ENCODE measurements at regions not wholly inside any gene's neighbourhood (a gene's known extent, or its start where the extent isn't known, plus 50 kb on each side); places are given as distances from the start of the nearest gene placed in this dataset.

GRCh38 chr5:179497636-179498340 lies 52.6 kb upstream of the RUFY1 start:
- no peak for DNase-seq (ENCODE audit: low read depth)

DNA sequence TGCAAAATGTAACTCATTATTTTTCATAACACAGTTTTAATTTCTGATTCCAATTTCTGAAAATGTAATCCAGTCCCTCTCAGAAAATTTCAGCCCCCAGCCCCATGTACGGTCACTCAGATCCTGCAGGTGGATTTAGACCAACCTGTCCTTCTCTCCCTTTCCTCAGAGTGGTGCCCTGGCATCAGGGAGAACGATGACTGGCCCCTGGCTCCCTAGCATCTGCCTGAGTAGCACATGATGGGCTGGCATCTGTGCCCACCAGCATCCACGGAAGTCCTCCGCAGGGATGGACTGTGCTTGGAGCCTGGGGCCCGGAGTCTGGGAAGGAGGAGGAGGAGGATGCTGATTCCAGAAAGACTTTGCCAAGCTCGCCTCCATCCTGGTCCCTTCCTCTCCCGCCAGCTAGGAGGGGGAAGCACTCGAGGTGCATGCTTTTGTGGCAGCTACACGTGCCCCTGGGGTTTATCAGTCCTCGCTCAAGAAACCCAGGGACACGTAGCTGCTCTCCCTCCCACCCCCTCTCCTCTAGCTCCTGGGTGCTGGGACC lies 54.4 kb upstream of the RUFY1 start:
- no peak for DNase-seq (ENCODE audit: low read depth)

- DNase-seq (ENCODE audit: low read depth) = no peak
Measured at GRCh38 chr5:179494774-179495526, 55.4 kb upstream of the RUFY1 start.

DNA sequence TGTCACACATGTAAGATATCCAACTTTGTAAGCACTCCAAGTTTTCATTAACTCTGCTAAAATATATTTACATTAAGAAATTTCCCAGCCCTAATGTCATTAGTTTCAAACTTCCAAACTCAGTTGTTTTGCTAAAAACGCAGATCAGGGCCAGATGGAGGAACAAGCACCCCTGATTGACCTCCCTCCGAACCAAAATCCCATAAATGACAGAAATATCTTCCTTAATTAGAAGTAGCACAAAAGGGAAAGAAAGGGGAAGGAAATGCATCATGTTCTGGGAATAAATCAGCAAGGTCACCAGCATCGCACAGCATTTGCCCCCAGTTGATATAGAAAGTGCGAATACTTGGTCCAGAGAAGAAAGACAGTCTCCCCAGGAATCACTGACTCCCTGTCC lies 61.4 kb upstream of the RUFY1 start:
- DNase-seq (ENCODE audit: low read depth) = no peak

GRCh38 chr5:179488491-179488890 lies 61.9 kb upstream of the RUFY1 start:
- no peak for DNase-seq (ENCODE audit: low read depth)

- no peak for DNase-seq (ENCODE audit: low read depth)
Measured at GRCh38 chr5:179487145-179487544, 63.2 kb upstream of the RUFY1 start.

DNA sequence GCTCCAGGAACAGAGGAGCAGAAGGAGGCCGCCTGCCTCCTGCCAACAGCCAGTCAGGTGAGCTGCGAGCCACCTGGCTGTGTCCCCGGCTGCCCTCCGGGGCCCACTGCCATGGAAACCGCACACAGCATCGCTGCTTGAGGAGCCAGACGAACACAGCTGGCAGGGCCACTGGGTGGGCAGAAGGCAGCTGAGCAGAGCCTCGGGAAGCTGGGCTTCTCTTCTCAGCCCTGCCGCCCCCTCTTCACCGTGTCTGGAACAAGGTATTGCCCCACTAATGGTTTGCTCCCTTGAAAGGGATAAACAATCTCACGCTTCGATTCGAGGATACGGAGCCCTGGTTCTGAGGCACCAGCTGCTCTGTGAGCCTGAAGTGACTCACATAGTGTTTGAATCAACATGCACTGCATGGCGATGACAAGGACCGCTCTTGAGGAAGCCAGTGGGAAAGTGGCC lies 63.7 kb upstream of the RUFY1 start:
- DNase-seq (ENCODE audit: low read depth) = no peak

GRCh38 chr5:179485845-179486575 lies 64.3 kb upstream of the RUFY1 start:
- DNase-seq (ENCODE audit: low read depth) = no peak

- no peak for DNase-seq (ENCODE audit: low read depth)
Measured at GRCh38 chr5:179484761-179485160, 65.6 kb upstream of the RUFY1 start.

DNA sequence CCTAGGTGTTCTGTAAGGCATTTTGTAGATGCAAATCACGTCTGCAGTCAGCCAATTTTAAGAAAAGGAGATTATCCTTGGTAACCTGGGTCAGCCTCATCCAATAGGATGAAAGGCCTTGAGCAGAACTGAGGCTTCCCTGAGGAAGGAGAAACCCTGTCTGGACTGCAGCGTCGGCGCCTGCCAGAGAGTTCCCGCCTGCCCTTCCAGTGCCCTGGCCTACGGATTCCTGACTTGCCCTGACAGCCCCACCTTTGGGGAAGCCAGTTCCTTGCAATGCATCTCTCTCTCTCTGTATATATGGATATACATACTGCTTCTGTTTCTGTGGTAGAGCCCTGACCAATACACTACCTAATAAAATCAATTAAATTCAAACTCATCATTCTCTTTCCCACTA lies 66.2 kb upstream of the RUFY1 start:
- no peak for DNase-seq (ENCODE audit: low read depth)

DNA sequence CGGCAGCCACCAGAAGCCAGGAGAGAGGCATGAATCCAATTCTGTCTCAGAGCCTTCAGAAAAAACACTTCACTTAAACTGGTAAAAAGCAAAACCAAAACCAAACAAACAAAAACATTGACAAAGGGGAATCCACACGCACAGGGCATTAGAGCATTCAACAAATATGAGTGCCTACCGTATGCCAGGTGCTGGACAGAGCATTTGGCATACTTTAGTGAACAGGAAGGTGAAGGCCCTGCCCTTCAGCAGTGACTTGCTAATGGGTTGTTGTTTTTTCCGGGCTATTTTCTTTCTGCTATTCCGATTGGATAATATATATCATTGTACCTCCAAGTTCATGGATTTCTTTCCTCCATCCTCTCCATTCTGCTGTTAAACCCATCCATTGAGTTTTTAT lies 71.7 kb upstream of the RUFY1 start:
- DNase-seq (ENCODE audit: low read depth) = no peak

DNA sequence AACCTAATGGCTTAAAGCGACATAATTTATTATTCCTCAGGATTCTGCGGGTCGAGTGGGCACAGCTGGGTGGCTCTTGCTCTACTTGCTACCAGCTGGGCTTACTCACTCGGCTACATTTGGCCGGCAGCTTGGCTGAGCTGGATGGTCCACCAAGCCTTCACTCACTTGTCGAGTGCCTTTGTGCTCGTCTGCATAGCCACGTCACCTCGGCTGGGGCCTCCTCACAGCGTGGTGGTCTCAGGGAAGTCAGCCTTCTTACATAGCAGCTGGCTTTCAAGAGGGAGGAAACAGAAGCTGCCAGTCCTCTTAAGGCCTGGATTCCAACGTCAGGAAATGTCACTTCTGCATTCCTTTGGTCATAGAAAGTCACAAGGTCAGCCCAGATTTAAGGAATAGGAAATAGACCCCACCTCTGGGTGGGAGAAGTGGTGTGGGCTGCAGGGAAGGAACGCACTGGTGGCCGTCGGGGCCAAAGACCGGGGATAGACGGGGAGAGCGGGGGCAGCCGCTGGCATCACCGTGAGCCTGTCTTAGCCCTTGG lies 75.1 kb upstream of the RUFY1 start:
- no peak for DNase-seq (ENCODE audit: low read depth)

DNA sequence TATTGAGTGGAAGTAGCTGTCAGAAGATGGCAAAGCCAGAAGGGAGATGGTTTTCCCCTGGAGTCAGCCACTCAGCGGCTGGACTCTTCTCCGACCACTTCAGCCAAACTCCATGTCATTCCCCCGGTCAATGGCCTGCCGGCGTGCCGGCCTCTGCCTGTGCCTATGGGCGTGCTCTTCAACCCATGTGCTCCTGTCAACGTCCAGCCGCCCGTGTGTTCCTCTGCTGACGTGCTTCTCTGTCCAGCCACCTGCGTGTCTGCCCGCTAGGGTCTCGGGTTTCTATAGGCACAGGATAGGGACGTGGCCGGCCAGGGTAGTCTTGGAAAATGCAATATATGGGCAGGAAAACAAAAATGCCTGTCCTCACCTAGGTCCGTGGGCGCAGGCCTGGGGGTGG lies 77.7 kb upstream of the RUFY1 start:
- no peak for DNase-seq (ENCODE audit: low read depth)

GRCh38 chr5:179472174-179472573 lies 78.2 kb upstream of the RUFY1 start:
- DNase-seq (ENCODE audit: low read depth) = no peak

- no peak for DNase-seq (ENCODE audit: low read depth)
Measured at GRCh38 chr5:179470201-179470600, 80.2 kb upstream of the RUFY1 start.

- no peak for DNase-seq (ENCODE audit: low read depth)
Measured at GRCh38 chr5:179468696-179469095, 81.7 kb upstream of the RUFY1 start.

DNA sequence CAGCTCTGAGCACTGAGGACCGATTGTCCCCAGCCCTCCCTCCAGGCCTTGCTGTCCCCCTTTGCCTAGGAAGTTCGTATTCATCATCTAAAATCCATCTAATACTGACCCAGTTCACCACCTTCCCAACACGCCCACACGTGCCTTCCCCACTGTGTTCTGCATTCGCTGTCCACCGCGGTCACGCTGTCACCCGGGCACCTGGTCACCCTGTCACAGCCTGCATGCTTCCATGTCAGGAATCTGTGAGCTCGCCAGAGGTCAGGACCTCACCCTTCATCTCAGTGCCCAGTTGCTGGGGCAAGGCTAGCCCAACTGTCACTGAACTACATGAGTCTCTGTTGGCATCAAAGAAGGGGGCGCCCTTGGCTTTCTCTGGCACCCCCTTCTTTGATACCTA lies 82.9 kb upstream of the RUFY1 start:
- no peak for DNase-seq (ENCODE audit: low read depth)

- DNase-seq (ENCODE audit: low read depth) = no peak
Measured at GRCh38 chr5:179464631-179465030, 85.7 kb upstream of the RUFY1 start.

DNA sequence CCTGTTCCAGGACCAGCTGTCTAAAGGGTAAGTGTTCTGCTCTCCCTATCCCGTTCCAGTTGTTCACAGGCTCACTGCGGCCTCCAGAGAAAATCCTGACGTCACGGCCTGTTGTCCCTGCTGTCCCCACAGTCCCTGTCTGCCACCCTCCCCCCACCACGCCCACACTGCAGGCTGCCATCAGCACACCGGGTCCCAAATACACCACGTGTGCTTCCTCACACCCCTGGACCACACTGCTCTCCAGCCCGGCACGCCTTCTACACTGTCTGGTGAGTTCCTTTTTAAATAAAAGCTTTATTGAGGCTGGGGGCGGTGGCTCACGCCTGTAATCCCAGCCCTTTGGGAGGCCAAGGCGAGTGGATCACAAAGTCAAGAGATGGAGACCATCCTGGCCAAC lies 88.3 kb upstream of the RUFY1 start:
- no peak for DNase-seq (ENCODE audit: low read depth)

- no peak for DNase-seq (ENCODE audit: low read depth)
Measured at GRCh38 chr5:179461576-179461975, 88.8 kb upstream of the RUFY1 start.

DNA sequence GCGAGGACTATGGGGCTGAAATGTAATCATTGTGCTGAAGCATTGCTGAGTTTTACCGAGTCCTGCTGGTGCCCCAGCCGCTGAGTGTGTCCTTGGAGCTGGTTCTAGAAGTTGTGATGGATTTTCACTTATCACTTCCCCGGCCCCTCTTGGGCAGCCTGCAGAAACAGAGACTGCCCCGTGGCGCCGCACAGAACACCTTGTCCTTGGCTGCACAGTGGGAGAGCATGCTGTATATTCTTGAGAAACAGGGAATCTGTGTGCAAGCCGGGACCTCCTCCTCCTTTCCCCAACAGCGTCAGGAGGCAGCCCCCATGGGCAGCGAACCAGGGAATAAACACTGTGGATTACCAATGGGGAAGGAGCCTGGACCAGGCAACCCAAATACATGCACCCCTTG lies 90.6 kb upstream of the RUFY1 start:
- DNase-seq (ENCODE audit: low read depth) = no peak

DNA sequence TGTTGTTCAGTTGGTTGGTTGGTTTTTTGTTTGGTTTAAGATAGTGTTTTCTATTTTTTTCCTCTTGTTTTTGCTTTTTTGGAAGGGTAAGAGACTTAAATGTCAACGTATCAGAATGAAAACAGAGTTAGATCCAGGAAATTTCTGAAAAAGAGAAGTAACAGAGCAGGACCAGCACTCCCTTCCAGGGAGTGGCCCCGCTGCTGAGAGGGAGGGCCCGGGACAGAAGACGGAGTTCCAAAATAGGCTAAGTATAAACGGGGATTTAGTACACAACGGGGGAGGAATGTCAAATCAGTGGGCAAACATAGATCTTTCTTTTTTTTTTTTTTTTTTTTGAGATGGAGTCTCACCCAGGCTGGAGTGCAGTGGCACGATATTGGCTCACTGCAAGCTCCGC lies 92.7 kb upstream of the RUFY1 start:
- DNase-seq (ENCODE audit: low read depth) = no peak

Measured in GM04503 (cell line).